ENCODE measurements at regions not wholly inside any gene's neighbourhood (a gene's known extent, or its start where the extent isn't known, plus 50 kb on each side); places are given as distances from the start of the nearest gene placed in this dataset.

DNA sequence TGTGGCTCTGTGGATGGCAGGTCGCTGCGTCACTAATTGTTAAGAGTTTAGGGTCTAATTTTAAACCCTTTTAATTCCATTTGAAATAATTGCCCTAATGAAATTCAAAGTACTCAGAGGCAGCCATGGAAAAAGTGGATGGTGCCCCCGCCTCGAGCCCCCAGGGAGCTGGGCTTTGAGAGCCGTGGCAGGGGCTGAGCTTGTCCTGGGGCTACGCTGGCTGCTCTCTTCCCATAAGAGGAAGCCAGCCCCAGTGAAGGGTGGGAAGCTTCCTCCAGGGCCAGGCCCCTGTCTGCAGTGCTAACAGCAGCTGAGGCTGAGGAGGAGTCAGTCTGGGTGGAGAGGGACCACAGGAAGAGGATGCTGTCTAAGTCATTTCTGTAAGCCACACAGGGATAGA lies 315.0 kb upstream of the POU3F1 start:
- H3K79me2 ChIP-seq (ENCODE audit: control insufficient read depth, insufficient read depth, low read length), result no peaks in the 10 kb centered on the region
- intact Hi-C loops (cut with micrococcal nuclease), result loop anchor here (10.0 kb wide), 1 partner anchor 223 kb away; no protein-coding TSS in a partner anchor
- no peak overlapping the region for H3K9ac ChIP-seq (ENCODE audit: insufficient read depth in 1 of 2, low read depth in 2 of 2, low read length in 2 of 2)
- no peaks in the 10 kb centered on the region for H3K9me1 ChIP-seq (ENCODE audit: control insufficient read depth, insufficient read depth, low read length)
- ATAC-seq, result no peak
- H3K9me3 ChIP-seq (replicated peaks; ENCODE audit: control insufficient read depth, insufficient read depth, low read depth, low read length), result no peaks in the 10 kb centered on the region
- no peaks in the 10 kb centered on the region for H4K20me1 ChIP-seq (replicated peaks; ENCODE audit: control insufficient read depth, insufficient read depth, low read length)
- no peaks in the 10 kb centered on the region for H3K36me3 ChIP-seq (ENCODE audit: control insufficient read depth, insufficient read depth, low read length)
- DNase-seq (ENCODE audit: extremely low read depth in 1 of 4, low spot score in 3 of 4), result no peak
- no peak for FAIRE-seq
- ChIA-PET POLR2A (no interaction called here), CTCF (ENCODE audit: low intra/inter-chr PET ratio) (no interaction called here)
- no peak overlapping the region for H3K4me3 ChIP-seq
- H3K27ac ChIP-seq (ENCODE audit: extremely low read depth, low read depth, low read length), result no peak overlapping the region
- TF ChIP-seq TRIM24 (IDR thresholded peaks at IDR 0.05) (no peak), PCBP1 (IDR thresholded peaks at IDR 0.05; ENCODE audit: low read depth, low read length, poor library complexity, severe bottlenecking) (no peak), TEAD4 (IDR thresholded peaks at IDR 0.05; ENCODE audit: low read length) (no peak), TEAD4 (CRISPR knock-in tag; IDR thresholded peaks at IDR 0.05; ENCODE audit: borderline replicate concordance) (no peak), ETV5 (CRISPR knock-in tag; IDR thresholded peaks at IDR 0.05; ENCODE audit: low read depth) (no peak), MAFF (IDR thresholded peaks at IDR 0.05; ENCODE audit: low read length) (no peak), PRMT5 (CRISPR knock-in tag; IDR thresholded peaks at IDR 0.05) (no peak)
- H2AFZ ChIP-seq (ENCODE audit: low read depth, low read length), result no peak overlapping the region
- 5% methylated on average over 6 of the region's 6 CpGs for WGBS (ENCODE audit: insufficient coverage, low coverage, missing lambda C conversion rate)
- H3K4me1 ChIP-seq (replicated peaks in 1 of 2; ENCODE audit: control insufficient read depth in 2 of 2, insufficient read depth in 2 of 2, low read length in 2 of 2), result no peaks in the 10 kb centered on the region
- in situ Hi-C loops (cut with MboI), result loop anchor here (10.0 kb wide), 1 partner anchor 223 kb away; no protein-coding TSS in a partner anchor
- no peak overlapping the region for H3K4me2 ChIP-seq (ENCODE audit: insufficient read depth, low read length)
- no TSS peak for BruUV-seq (replicated peaks)
- peaks cover 2 to 4% of the 10 kb centered on the region in 2 experiments; a peak in 1 of 5 replicates for H3K27me3 ChIP-seq (ENCODE audit: control insufficient read depth in 2 of 2, insufficient read depth in 2 of 2, low read length in 2 of 2)

DNA sequence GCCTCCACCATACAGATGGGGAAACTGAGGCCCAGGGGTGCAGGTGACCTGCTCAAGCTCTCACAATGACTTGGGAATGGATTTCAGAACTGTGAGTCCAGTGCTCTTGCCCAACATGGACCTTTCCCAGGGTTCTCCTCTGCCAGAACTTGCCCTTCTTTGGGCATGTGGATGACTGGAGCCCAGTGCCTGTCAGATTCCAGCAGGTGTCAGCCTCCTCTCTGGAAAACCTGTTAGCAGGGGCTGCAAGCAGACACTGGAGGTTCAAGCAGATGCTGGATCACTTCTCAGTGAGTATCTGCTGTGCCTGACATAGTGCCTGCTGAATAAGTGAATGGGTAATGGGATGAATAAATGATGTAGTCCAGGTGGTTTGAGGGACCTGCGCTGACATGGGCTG lies 314.2 kb upstream of the POU3F1 start:
- CTCF ChIA-PET (ENCODE audit: low intra/inter-chr PET ratio), result no interaction called here
- FAIRE-seq, result no peak
- intact Hi-C loops (cut with micrococcal nuclease), result loop anchor here (10.0 kb wide), 1 partner anchor 224 kb away; no protein-coding TSS in a partner anchor
- TF ChIP-seq, protein P1, sequence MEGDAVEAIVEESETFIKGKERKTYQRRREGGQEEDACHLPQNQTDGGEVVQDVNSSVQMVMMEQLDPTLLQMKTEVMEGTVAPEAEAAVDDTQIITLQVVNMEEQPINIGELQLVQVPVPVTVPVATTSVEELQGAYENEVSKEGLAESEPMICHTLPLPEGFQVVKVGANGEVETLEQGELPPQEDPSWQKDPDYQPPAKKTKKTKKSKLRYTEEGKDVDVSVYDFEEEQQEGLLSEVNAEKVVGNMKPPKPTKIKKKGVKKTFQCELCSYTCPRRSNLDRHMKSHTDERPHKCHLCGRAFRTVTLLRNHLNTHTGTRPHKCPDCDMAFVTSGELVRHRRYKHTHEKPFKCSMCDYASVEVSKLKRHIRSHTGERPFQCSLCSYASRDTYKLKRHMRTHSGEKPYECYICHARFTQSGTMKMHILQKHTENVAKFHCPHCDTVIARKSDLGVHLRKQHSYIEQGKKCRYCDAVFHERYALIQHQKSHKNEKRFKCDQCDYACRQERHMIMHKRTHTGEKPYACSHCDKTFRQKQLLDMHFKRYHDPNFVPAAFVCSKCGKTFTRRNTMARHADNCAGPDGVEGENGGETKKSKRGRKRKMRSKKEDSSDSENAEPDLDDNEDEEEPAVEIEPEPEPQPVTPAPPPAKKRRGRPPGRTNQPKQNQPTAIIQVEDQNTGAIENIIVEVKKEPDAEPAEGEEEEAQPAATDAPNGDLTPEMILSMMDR (IDR thresholded peaks at IDR 0.05 in 2 of 3, conservative IDR thresholded peaks at IDR 0.05 in 1 of 3; ENCODE audit: insufficient read depth in 2 of 3, low read depth in 1 of 3, low read length in 3 of 3), result peak; percentile 23 to 41 (median 34); a peak in 4 of 6 replicates
- peak; percentile 29 to 47; a peak in 1 of 4 replicates for TF ChIP-seq SRF (CRISPR knock-in tag; IDR thresholded peaks at IDR 0.05)

More for the DNA sequence above, 314.2 kb upstream of the POU3F1 start:
- Histone ChIP-seq H3K36me3 (ENCODE audit: control insufficient read depth, insufficient read depth, low read length) (no peaks in the 10 kb centered on the region), H3K9me3 (replicated peaks; ENCODE audit: control insufficient read depth, insufficient read depth, low read depth, low read length) (no peaks in the 10 kb centered on the region), H3K9me1 (ENCODE audit: control insufficient read depth, insufficient read depth, low read length) (no peaks in the 10 kb centered on the region), H3K4me1 (replicated peaks in 1 of 2; ENCODE audit: control insufficient read depth in 2 of 2, insufficient read depth in 2 of 2, low read length in 2 of 2) (no peaks in the 10 kb centered on the region), H3K4me2 (ENCODE audit: insufficient read depth, low read length) (no peak overlapping the region), H2AFZ (ENCODE audit: low read depth, low read length) (no peak overlapping the region), H3K9ac (ENCODE audit: insufficient read depth in 1 of 2, low read depth in 2 of 2, low read length in 2 of 2) (no peak overlapping the region), H3K4me3 (no peak overlapping the region), H4K20me1 (replicated peaks; ENCODE audit: control insufficient read depth, insufficient read depth, low read length) (no peaks in the 10 kb centered on the region), H3K27ac (ENCODE audit: extremely low read depth, low read depth, low read length) (no peak overlapping the region), H3K79me2 (ENCODE audit: control insufficient read depth, insufficient read depth, low read length) (no peaks in the 10 kb centered on the region), H3K27me3 (ENCODE audit: control insufficient read depth in 2 of 2, insufficient read depth in 2 of 2, low read length in 2 of 2) (peaks cover 2 to 4% of the 10 kb centered on the region in 2 experiments; a peak in 1 of 5 replicates)
- BruUV-seq (replicated peaks), result no TSS peak
- WGBS (ENCODE audit: insufficient coverage, low coverage, missing lambda C conversion rate), result 6% methylated on average over 1 of the region's 1 CpG
- in situ Hi-C loops (cut with MboI), result loop anchor here (10.0 kb wide), 1 partner anchor 224 kb away; no protein-coding TSS in a partner anchor
- POLR2A ChIA-PET, result interaction anchor here (0.6 kb wide), 1 partner anchor 396 kb away, joined by 3 read pairs; no protein-coding TSS in a partner anchor
- ATAC-seq, result 0 out of 3 replicates have a peak, but pooled peaks have one; percentile 42
- peak in 1 of 4 experiments; percentile 7 for DNase-seq (ENCODE audit: extremely low read depth in 1 of 4, low spot score in 3 of 4)

Measured in K562 (cell line).